Mucosa of stomach (tissue), 1 donor: ENCODE measurements at regions not wholly inside any gene's neighbourhood (a gene's known extent, or its start where the extent isn't known, plus 50 kb on each side); places are given as distances from the start of the nearest gene placed in this dataset.

ENCODE experiments used
- H3K27me3 ChIP-seq: one replicate; pipeline ENCODE4 v1.7.0; 2013; ENCODE audit warnings: mild to moderate bottlenecking, low read length; ENCODE audit not compliant: control insufficient read depth, insufficient read depth
- H3K36me3 ChIP-seq: one replicate; pipeline ENCODE4 v1.7.0; 2013; ENCODE audit warnings: low read length; ENCODE audit not compliant: control insufficient read depth, insufficient read depth
- H3K4me1 ChIP-seq: one replicate; pipeline ENCODE4 v1.7.0; 2013; ENCODE audit warnings: mild to moderate bottlenecking, low read length; ENCODE audit not compliant: control insufficient read depth, insufficient read depth
- H3K4me3 ChIP-seq: one replicate; pipeline ENCODE4 v1.7.0; 2013; ENCODE audit warnings: low read length
- H3K9ac ChIP-seq: one replicate; pipeline ENCODE4 v1.7.0; 2013; ENCODE audit warnings: mild to moderate bottlenecking, low read length, moderate library complexity
- H3K9me3 ChIP-seq: one replicate; pipeline ENCODE4 v1.7.0; 2013; ENCODE audit warnings: mild to moderate bottlenecking, low read length, moderate library complexity; ENCODE audit not compliant: control insufficient read depth
- donor health status: Pancreatic carcinoma.

DNA sequence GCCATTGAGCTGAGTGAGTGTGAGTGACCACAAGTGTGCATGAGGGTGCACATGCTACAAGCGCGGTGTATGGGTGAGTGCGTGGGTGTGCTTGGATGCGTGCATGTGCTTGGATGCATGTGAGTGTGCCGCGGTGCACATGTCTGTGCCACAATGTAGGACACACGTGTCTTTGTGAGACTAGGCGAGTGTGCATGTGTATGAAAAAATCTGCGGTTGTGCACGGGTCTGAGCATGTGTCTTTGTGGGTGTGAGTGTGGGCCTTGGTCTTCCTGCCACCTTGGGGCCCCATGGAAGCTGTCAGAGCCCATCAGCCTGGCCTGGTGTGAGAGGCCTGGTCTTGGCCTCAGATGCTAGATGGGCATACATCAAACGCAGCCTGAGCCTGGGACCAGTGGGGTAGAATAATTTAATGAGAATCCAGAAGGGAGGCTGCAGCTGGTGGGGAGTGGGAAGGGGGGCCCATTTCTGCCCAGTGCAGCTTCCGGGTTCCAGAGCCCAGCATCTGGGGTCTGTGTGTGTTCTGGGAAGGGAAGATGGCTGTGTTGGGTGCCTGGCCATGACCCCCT lies 103.9 kb upstream of the SLC2A1 start:
- Histone ChIP-seq H3K4me3 (no peak overlapping the region), H3K9me3 (no peaks in the 10 kb centered on the region), H3K9ac (no peak overlapping the region), H3K36me3 (no peaks in the 10 kb centered on the region), H3K4me1 (no peaks in the 10 kb centered on the region), H3K27me3 (peaks cover 17% of the 10 kb centered on the region)

DNA sequence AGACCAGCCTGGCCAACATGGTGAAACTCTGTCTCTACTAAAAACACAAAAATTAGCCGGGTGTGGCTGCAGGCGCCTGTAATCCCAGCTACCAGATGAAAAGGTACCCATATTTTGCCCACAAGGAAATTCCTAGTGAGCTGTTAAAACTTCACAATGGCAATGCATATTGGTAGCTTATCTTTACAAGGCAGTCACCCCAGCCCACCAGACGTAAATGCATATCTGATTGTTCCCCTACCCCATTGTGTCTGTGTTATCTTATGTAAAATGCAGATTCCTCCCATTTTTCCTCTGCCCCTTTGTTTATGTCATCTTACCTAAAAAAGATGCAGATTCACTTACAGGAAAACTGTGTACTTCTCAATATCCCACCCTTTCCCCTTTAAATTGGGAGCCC lies 103.1 kb upstream of the SLC2A1 start:
- no peaks in the 10 kb centered on the region for H3K4me1 ChIP-seq

DNA sequence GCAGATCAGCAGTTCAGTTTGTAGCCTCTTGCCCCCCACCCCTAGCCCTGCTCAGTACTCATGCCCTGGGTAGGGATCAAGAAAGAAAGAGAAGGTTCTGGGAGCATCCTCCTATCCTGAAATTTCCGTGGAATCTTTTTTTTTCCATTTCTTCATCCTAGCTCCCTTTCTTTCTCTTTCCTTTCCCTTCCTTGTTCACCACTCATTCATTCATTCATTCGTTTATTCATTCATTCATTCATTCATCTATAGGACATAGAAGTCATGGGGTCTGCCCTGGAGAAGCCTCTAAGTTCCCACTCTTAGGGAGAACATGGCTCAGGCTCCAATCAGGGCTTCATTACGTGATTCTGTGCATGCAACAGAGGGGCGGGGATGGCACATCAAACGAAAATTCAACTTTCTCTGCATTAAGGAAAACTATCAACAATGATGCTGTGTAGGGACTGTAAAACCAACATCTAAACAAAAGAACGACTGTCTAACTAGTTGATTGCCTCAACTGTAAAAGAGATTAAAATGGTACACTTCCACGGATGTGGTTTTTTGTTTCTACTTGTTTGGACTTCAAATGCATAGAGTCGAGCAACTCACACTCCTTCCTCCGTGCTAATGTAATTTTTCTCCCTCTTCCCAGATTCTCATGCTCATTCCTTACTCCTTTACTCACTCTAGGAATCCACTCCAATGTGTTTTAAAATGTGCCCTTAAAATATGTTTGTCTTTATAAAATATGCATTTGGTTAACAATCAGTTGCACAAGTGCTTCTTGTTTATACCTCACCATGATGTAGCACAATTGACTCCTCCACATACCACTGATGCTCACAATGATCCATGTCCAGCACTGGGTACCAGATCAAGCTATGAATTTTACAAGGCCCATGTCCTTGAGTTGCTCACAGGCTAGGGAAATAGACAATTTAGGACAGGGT lies 101.2 kb upstream of the SLC2A1 start:
- peaks cover 10% of the 10 kb centered on the region for H3K27me3 ChIP-seq
- H3K9ac ChIP-seq = no peak overlapping the region
- H3K4me3 ChIP-seq = no peak overlapping the region
- H3K9me3 ChIP-seq = no peaks in the 10 kb centered on the region
- no peaks in the 10 kb centered on the region for H3K4me1 ChIP-seq
- no peaks in the 10 kb centered on the region for H3K36me3 ChIP-seq

More for the DNA sequence above, 103.1 kb upstream of the SLC2A1 start:
- H3K36me3 ChIP-seq = no peaks in the 10 kb centered on the region
- H3K9me3 ChIP-seq = no peaks in the 10 kb centered on the region
- H3K27me3 ChIP-seq = peaks cover 10% of the 10 kb centered on the region
- H3K4me3 ChIP-seq = no peak overlapping the region
- no peak overlapping the region for H3K9ac ChIP-seq

GRCh38 chr1:43058545-43059360 lies 100.1 kb upstream of the SLC2A1 start:
- Histone ChIP-seq H3K36me3 (no peaks in the 10 kb centered on the region), H3K9me3 (no peaks in the 10 kb centered on the region), H3K9ac (no peak overlapping the region), H3K4me1 (no peaks in the 10 kb centered on the region), H3K4me3 (no peak overlapping the region), H3K27me3 (peaks cover 10% of the 10 kb centered on the region)

- Histone ChIP-seq H3K9me3 (no peaks in the 10 kb centered on the region), H3K4me1 (no peaks in the 10 kb centered on the region), H3K27me3 (peaks cover 10% of the 10 kb centered on the region), H3K4me3 (no peak overlapping the region), H3K36me3 (no peaks in the 10 kb centered on the region), H3K9ac (no peak overlapping the region)
Measured at GRCh38 chr1:43058056-43058455, 99.4 kb upstream of the SLC2A1 start.

- no peak overlapping the region for H3K4me3 ChIP-seq
- H3K9me3 ChIP-seq = no peaks in the 10 kb centered on the region
- no peaks in the 10 kb centered on the region for H3K36me3 ChIP-seq
- no peaks in the 10 kb centered on the region for H3K4me1 ChIP-seq
- H3K9ac ChIP-seq = no peak overlapping the region
- H3K27me3 ChIP-seq = peaks cover 10% of the 10 kb centered on the region
Measured at GRCh38 chr1:43057567-43057966, 98.9 kb upstream of the SLC2A1 start.

- Histone ChIP-seq H3K27me3 (peaks cover 10% of the 10 kb centered on the region), H3K4me3 (no peak overlapping the region), H3K36me3 (no peaks in the 10 kb centered on the region), H3K4me1 (no peaks in the 10 kb centered on the region), H3K9me3 (no peaks in the 10 kb centered on the region), H3K9ac (no peak overlapping the region)
Measured at GRCh38 chr1:43056981-43057391, 98.3 kb upstream of the SLC2A1 start.

GRCh38 chr1:43056460-43056859 lies 97.8 kb upstream of the SLC2A1 start:
- no peak overlapping the region for H3K9ac ChIP-seq
- no peaks in the 10 kb centered on the region for H3K36me3 ChIP-seq
- no peaks in the 10 kb centered on the region for H3K4me1 ChIP-seq
- H3K27me3 ChIP-seq = peaks cover 10% of the 10 kb centered on the region
- H3K9me3 ChIP-seq = no peaks in the 10 kb centered on the region
- no peak overlapping the region for H3K4me3 ChIP-seq

DNA sequence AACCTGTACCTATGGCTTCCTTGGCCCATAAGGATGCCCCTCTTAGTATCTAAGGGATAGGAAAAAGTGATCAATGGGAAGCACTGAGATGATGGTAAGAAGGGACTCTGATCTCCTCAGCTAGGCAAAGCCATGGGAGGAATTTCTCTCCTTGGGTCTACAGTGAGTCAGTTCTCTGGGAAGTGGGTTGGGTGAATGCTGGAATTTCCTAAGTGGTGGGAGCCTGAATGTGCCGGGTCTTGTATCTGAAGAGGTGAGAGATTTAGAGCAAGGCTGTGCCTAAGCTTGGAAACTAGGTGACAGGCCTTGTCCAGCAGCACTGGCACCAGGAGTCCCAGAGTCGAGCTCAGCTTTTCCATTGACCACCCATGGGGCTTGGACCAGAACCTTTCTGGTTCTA lies 96.3 kb upstream of the SLC2A1 start:
- H3K36me3 ChIP-seq = no peaks in the 10 kb centered on the region
- H3K27me3 ChIP-seq = peaks cover 10% of the 10 kb centered on the region
- no peak overlapping the region for H3K4me3 ChIP-seq
- no peak overlapping the region for H3K9ac ChIP-seq
- no peaks in the 10 kb centered on the region for H3K9me3 ChIP-seq
- H3K4me1 ChIP-seq = no peaks in the 10 kb centered on the region

- no peak overlapping the region for H3K4me3 ChIP-seq
- H3K27me3 ChIP-seq = no peaks in the 10 kb centered on the region
- no peaks in the 10 kb centered on the region for H3K36me3 ChIP-seq
- H3K4me1 ChIP-seq = no peaks in the 10 kb centered on the region
- no peak overlapping the region for H3K9ac ChIP-seq
- no peaks in the 10 kb centered on the region for H3K9me3 ChIP-seq
Measured at GRCh38 chr1:43052786-43053439, 94.2 kb upstream of the SLC2A1 start.

DNA sequence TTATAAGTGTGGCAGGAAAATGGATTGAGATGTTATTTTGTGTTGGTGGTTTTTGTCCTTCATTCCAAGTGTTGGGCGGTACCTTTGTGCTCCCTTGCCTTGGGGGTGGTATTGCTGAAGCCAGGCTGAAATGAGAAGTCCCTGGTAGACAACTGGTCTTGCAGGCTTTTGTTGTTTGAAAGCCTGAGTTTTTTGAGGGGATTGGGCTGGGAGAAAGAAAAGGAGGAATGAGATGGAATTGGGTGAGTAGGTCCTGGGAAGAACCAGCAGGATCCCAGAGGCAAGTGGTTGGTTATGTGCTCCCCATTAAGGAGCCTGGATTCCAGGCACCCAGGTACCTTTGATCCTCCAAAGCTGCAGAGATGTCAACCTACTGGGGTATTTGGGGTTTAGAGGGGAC lies 93.7 kb upstream of the SLC2A1 start:
- Histone ChIP-seq H3K36me3 (no peaks in the 10 kb centered on the region), H3K9ac (no peak overlapping the region), H3K4me3 (no peak overlapping the region), H3K27me3 (no peaks in the 10 kb centered on the region), H3K4me1 (no peaks in the 10 kb centered on the region), H3K9me3 (no peaks in the 10 kb centered on the region)
